C1 segment of cervical spinal cord (tissue), 14 donors: ENCODE measurements at regions not wholly inside any gene's neighbourhood (a gene's known extent, or its start where the extent isn't known, plus 50 kb on each side); places are given as distances from the start of the nearest gene placed in this dataset.
"Not testable (repeated sequence)": the region's sequence is repeated elsewhere in the genome, so short reads cannot be mapped to it uniquely, and the experiment has no call there.

Experiments
- DNase-seq, 14 donors: peaks; one replicate each; lab custom pipeline; 2025; lab: John Stamatoyannopoulos, UW

- DNase-seq, result no peak
Measured at GRCh38 chr6:155543166-155543847, 87.7 kb upstream of the NOX3 start.

- DNase-seq, result no peak
Measured at GRCh38 chr6:155542036-155542435, 86.4 kb upstream of the NOX3 start.

GRCh38 chr6:155538708-155539390, 83.2 kb upstream of the NOX3 start:
- no peak for DNase-seq

DNA sequence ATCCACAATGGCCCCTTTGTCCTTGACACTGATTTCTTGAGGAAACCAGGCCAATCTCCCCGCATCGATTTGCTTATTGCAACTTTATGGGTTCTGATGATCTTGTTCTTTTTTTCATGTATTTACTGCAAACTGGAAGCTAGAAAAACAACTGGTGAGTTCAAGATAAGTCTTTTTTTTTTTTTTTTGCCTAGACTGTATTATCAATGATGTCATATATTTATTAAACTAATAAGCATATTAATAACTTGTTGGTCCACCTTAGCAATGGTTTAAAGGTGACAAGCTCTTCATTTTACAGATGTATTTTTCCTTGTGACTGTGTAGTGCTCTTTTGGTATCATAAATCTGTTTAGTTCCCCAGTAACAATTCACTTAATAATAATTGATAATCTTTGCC, 79.0 kb upstream of the NOX3 start:
- no peak for DNase-seq

- DNase-seq, result no peak
Measured at GRCh38 chr6:155530219-155530834, 74.7 kb upstream of the NOX3 start.

DNA sequence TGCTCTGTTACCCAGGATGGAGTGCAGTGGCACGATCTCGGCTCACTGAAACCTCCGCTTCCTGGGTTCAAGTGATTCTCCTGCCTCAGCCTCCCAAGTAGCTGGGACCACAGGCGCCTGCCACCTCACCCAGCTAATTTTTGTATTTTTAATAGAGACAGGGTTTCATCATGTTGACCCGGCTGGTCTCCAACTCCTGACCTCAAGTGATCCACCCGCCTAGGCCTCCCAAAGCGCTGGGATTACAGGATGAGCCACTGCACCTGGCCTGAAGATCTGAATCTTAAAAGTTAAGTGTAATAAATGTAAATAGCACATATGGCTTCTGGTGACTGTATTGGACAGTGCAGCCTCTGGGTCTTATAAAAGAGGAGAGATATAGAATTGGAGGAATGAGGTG, 74.2 kb upstream of the NOX3 start:
- not testable (repeated sequence) for DNase-seq

DNA sequence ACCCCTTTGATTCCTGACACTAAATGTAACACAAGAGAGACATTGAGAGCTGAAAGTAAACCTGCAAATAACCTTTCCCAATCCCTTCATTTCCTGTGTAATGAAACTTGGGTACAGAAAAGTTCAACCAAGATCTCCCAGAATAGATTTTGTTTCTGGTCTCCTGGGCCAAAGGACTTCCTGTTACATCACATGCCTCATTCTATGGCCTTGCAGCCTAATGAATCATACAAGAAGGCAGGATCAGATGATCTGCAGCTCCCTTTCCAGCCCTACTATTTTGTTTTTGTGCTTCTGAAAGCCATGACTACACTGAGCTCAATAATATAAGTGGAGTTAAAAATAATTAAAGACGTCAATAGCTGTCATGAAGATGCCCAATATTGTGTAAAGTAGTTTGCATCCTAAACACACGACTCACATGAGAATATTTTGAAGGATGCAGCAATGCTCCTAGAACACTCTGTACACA, 73.4 kb upstream of the NOX3 start:
- DNase-seq, result no peak

DNA sequence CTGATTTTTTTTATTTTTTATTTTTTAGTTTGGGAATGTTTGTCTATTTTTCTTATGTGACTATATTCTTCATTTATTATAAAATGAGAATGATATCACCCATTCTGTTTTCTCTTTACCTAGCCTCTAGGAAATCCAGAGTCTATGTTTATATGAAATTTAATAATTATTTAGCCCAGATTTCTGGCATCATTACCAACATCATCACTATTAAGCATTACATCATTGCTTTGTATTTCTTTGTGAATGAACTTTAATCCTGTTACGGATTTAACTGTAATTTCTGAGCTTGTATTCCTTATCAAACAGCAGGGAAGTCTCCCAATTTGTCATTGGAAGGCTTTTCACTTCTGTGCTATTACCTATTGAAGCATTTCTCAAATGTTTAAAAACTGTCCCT, 72.7 kb upstream of the NOX3 start:
- DNase-seq, result no peak

GRCh38 chr6:155527443-155527842, 71.8 kb upstream of the NOX3 start:
- no peak for DNase-seq

- DNase-seq, result no peak
Measured at GRCh38 chr6:155523821-155524651, 68.4 kb upstream of the NOX3 start.

DNA sequence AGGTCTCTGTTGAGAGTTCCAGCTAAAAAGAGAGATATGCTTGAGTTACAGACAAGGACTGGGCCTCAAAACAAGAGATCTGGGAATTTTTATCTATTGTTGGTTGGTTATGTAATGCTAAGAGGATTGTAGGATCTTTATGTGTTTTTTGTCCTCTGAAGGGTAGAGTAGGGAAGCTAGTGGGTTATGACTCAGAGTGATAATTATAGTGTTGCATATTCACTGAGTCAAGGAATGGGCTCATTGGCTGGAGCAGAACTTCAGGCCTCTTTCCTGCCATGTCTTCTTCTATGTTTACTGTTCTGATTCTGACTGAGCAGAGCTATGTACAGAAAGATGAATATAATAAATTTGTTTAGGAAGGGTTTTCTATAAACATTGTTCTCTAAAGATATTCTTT, 66.1 kb upstream of the NOX3 start:
- no peak for DNase-seq

- no peak for DNase-seq
Measured at GRCh38 chr6:155520078-155520477, 64.4 kb upstream of the NOX3 start.

DNA sequence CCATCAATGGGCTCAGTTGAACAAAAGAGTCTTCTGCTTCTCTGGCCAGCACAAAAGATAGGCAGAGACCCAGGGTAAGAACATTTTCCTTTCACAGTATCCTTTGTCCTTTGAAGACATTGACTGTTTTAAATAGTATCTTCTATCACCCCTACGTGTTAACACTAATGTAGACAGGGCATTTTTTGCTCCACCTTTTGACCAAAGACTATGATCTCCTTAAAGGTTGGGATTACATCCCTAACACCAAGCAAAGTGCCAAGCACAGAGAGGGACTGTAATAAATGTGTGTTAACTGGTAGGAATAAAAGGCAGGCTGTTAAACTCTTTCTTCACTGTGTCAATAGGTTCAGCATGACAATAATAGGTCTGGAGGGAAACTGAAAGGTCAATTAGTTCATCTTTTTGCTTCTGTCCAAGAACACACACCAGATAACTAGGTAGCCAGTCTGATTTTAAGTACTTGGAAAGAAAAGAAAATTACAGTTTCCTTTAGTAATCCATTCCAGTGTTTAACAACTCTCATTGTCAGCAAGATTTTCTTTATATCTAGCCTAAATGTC, 63.6 kb upstream of the NOX3 start:
- no peak for DNase-seq

DNA sequence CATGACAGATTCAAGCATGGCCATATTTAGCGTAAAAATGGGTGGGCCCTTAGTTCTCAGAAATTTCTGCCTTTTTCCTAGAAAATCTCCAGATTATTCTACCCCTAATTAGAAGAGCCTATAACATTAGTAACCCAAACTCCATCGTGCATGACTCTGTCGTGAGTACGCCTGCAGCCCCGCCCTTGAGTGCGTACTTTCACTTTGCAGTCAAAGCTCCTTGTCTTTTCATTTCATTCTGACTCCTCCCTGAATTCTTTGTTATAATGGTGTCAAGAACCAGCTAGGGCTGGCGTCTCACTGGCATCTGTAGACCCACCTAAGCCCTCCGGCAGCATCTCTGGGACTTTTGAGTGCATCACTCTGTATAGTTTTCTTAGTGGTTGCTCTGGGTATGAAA, 61.7 kb upstream of the NOX3 start:
- no peak for DNase-seq

DNA sequence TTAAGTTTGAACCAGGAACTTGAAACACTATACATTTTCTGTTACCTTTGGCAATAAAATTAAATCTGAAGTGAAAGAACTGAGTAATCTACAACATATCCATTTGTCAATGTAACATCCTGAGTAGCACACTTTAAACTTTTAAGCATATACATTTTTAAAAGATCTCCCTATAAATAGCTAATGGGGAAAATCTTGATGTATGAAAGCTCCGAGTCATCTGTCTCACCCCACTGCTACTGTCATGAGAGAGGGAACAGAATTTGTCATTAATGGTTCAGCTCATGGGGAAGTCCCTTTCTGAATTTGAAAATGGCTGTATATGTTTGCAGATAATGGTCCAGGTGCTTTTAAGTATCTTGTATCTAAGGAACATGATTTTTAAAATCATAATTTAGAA, 55.2 kb upstream of the NOX3 start:
- no peak for DNase-seq

GRCh38 chr6:155509743-155510475, 54.3 kb upstream of the NOX3 start:
- no peak for DNase-seq

GRCh38 chr6:155505608-155505989, 50.0 kb upstream of the NOX3 start:
- DNase-seq, result no peak
